HFFc6 (cell line): ENCODE measurements at regions not wholly inside any gene's neighbourhood (a gene's known extent, or its start where the extent isn't known, plus 50 kb on each side); places are given as distances from the start of the nearest gene placed in this dataset.

ENCODE experiments used
- DNase-seq: peaks from one replicate; pipeline ENCODE4 v3.0.0-alpha.2; 2018
- H3K27ac Mint-ChIP-seq: 2 replicates; pipeline ENCODE4 v1.8.0; 2020; ENCODE audit warnings: mild to moderate bottlenecking, mixed read lengths
- H3K27me3 Mint-ChIP-seq: 2 replicates; pipeline ENCODE4 v1.8.0; 2021; ENCODE audit warnings: mild to moderate bottlenecking, moderate library complexity, mixed read lengths; ENCODE audit not compliant: insufficient read depth
- H3K36me3 Mint-ChIP-seq: 2 replicates; pipeline ENCODE4 v1.8.0; 2021; ENCODE audit warnings: low read depth, mixed read lengths
- H3K4me1 Mint-ChIP-seq: 2 replicates; pipeline ENCODE4 v1.8.0; 2020; ENCODE audit warnings: low read depth, mixed read lengths
- H3K4me3 Mint-ChIP-seq: 2 replicates; pipeline ENCODE4 v1.8.0; 2020; ENCODE audit warnings: mild to moderate bottlenecking, moderate library complexity, mixed read lengths
- H3K9me3 Mint-ChIP-seq: 2 replicates; pipeline ENCODE4 v1.8.0; 2020; ENCODE audit warnings: mild to moderate bottlenecking, mixed read lengths
- TF ChIP-seq, protein P1 (sequence below): fragments of 200-600 bp; sonication (generic); IDR thresholded peaks from 2 replicates; pipeline ENCODE4 v1.5.0; 2021; ENCODE audit warnings: antibody characterized with exemption, mild to moderate bottlenecking

DNA sequence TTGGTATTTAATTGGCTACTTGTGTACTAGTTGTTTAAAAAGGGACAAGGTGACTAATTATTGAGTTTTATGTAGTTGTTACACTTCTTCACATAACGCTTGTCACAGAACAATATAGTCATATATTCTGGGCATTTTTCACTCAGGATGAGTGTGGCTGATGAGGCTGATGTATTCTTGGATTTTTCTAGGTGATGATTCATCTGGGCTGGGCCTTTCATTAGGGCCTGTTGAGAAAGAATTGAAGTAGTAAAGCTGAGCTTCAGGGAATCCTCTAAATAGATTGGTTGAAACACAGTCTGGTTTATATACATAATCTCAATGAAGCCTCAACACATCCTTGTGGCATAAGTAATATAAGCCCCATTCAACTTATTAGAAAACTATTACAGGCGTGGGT lies 445.7 kb downstream of the DAD1 start:
- TF ChIP-seq, protein P1, sequence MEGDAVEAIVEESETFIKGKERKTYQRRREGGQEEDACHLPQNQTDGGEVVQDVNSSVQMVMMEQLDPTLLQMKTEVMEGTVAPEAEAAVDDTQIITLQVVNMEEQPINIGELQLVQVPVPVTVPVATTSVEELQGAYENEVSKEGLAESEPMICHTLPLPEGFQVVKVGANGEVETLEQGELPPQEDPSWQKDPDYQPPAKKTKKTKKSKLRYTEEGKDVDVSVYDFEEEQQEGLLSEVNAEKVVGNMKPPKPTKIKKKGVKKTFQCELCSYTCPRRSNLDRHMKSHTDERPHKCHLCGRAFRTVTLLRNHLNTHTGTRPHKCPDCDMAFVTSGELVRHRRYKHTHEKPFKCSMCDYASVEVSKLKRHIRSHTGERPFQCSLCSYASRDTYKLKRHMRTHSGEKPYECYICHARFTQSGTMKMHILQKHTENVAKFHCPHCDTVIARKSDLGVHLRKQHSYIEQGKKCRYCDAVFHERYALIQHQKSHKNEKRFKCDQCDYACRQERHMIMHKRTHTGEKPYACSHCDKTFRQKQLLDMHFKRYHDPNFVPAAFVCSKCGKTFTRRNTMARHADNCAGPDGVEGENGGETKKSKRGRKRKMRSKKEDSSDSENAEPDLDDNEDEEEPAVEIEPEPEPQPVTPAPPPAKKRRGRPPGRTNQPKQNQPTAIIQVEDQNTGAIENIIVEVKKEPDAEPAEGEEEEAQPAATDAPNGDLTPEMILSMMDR: no peak
- no peak for DNase-seq
- Mint-ChIP-seq H3K27ac (no peak overlapping the region), H3K36me3 (no peaks in the 10 kb centered on the region), H3K4me3 (no peak overlapping the region), H3K4me1 (no peaks in the 10 kb centered on the region), H3K27me3 (peaks cover 5% of the 10 kb centered on the region; the same call in 1 of the 2 replicates), H3K9me3 (peaks cover 5% of the 10 kb centered on the region; the same call in 1 of the 2 replicates)

DNA sequence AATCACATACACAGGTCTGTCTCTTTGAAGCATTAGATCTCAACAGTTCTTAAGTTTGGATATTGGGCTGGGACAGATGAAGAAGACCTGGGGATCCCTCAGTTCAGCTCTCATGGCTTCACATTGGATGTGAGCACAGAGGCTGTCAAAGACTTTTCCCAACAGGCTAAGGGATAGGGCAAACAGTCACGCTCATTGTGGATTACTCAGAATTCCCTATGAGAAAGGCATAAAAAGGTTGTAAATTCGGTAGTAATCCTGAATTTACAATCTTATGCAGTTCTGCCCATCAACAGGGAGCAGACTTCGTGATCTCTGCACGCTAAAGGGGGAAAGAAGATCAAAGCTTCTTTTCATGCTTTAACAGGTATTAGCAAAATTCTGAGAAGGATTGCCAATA lies 448.4 kb downstream of the DAD1 start:
- Mint-ChIP-seq H3K4me1 (no peaks in the 10 kb centered on the region), H3K27me3 (no peaks in the 10 kb centered on the region), H3K9me3 (no peaks in the 10 kb centered on the region), H3K4me3 (no peak overlapping the region), H3K27ac (no peak overlapping the region), H3K36me3 (no peaks in the 10 kb centered on the region)
- TF ChIP-seq, protein P1: no peak
- no peak for DNase-seq

DNA sequence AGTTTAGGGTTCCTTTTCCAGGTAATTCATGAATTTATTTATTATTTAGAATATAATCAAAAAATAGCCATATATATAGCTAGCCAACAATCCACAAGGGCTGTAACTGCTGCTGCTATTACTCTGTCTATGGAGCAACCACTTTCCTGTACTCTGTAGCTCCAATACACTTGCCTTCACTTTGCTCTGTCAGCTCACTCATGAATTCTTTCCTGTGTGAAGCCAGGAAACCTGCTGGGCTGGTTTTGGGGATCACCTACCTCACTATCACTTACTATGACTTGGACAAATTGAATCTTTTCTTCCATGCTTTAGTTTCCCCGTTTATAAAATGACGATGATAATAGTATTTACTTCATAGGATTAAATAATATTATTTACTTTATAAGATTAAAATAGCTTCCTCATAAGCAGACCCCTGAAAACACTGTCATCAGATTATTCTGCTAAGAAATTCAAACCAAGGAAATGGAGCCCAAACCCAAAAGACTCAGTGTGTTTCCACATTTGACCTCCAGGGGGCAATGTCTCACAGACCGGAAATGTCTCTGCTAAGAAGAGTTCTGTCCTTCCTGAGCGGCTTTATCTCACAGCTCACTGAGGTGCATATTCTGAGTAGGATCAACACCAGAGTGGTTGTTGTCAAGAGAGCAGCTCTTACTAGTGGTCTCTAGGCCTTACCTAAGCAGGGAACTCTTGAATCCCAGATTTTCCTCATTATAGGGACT lies 457.1 kb downstream of the DAD1 start:
- DNase-seq: no peak
- H3K36me3 Mint-ChIP-seq: no peaks in the 10 kb centered on the region
- no peaks in the 10 kb centered on the region for H3K4me1 Mint-ChIP-seq
- no peak overlapping the region for H3K4me3 Mint-ChIP-seq
- TF ChIP-seq, protein P1: peak; percentile 67
- no peaks in the 10 kb centered on the region for H3K27me3 Mint-ChIP-seq
- peaks cover 16% of the 10 kb centered on the region for H3K9me3 Mint-ChIP-seq
- no peak overlapping the region for H3K27ac Mint-ChIP-seq

DNA sequence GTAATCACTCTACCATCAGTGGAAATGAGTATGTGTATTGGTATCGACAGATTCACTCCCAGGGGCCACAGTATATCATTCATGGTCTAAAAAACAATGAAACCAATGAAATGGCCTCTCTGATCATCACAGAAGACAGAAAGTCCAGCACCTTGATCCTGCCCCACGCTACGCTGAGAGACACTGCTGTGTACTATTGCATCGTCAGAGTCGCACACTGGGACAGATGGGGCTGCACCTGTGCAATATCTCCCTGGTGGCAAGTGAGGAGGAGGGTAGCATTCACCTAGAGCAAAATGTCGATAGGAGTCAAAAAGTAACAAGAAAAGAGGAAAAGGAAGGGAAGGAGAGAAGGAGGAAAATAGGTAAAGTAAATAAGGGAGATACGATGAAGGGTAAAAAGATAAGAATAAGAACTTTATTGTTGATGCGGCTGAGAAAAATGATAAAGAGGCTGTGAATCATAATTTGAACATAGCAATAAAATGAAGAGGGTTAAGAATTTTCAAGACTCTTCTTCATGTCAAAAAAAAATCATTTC lies 450.5 kb upstream of the OR4E1 start:
- Mint-ChIP-seq H3K4me3 (no peak overlapping the region), H3K27me3 (no peaks in the 10 kb centered on the region), H3K27ac (no peak overlapping the region), H3K4me1 (no peaks in the 10 kb centered on the region), H3K9me3 (peaks cover 6% of the 10 kb centered on the region), H3K36me3 (no peaks in the 10 kb centered on the region)
- TF ChIP-seq, protein P1: no peak
- DNase-seq: no peak

DNA sequence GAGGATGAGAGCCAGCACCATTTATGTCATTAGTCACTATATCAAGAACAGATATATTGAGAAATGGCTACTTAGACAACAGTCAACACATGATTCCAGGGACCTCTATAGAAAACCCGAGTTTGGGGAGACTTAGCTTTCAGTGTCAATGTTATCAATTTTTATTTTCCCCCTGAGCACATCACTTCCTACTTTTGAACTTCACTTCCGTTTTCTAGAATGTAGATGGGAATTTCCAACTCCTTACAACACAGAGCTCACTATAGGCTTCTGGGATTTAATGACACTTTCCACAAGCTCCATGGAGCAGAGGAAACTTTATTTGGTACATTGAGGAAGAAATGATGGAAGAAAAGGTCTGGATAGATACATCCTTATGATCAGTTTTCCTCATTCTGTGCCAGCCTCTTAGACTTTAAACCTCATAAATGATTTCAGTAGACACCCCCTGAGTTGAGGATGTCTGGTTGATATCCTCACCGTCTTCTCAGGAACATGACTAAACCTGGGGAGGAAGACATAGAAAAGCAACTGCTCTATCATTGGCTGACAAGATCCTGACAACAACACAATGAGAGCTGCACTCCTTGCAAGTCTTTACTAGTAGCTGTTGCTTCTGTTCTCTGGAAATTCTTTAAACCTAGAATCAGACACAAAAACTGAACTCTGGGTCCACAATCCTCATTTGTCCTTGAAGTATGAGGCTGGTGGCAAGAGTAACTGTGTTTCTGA lies 449.4 kb upstream of the OR4E1 start:
- no peak for DNase-seq
- peaks cover 6% of the 10 kb centered on the region for H3K9me3 Mint-ChIP-seq
- H3K4me1 Mint-ChIP-seq: no peaks in the 10 kb centered on the region
- TF ChIP-seq, protein P1: no peak
- no peaks in the 10 kb centered on the region for H3K36me3 Mint-ChIP-seq
- H3K4me3 Mint-ChIP-seq: no peak overlapping the region
- no peaks in the 10 kb centered on the region for H3K27me3 Mint-ChIP-seq
- H3K27ac Mint-ChIP-seq: no peak overlapping the region
